Left ventricle myocardium superior (tissue), 1 donor: ENCODE measurements at regions not wholly inside any gene's neighbourhood (a gene's known extent, or its start where the extent isn't known, plus 50 kb on each side); places are given as distances from the start of the nearest gene placed in this dataset.
"Not testable (repeated sequence)": the region's sequence is repeated elsewhere in the genome, so short reads cannot be mapped to it uniquely, and the experiment has no call there.

ENCODE experiments used
- ATAC-seq: fragments of 200-7000 bp; cut with Tn5 transposase; one replicate; pipeline ENCODE4 v1.9.1; 2020; ENCODE audit warnings: mild to moderate bottlenecking, moderate library complexity
- DNase-seq: peaks from one replicate; pipeline ENCODE4 v3.0.0-alpha.2; 2020
- intact Hi-C: fragments of 100-400 bp; cut with micrococcal nuclease; formaldehyde crosslinking; loops from one replicate; pipeline ENCODE4 v1.11.0; 2022
- donor health status: DM: no; HTN: yes; CAD: no; lungs with severe emphysema.

DNA sequence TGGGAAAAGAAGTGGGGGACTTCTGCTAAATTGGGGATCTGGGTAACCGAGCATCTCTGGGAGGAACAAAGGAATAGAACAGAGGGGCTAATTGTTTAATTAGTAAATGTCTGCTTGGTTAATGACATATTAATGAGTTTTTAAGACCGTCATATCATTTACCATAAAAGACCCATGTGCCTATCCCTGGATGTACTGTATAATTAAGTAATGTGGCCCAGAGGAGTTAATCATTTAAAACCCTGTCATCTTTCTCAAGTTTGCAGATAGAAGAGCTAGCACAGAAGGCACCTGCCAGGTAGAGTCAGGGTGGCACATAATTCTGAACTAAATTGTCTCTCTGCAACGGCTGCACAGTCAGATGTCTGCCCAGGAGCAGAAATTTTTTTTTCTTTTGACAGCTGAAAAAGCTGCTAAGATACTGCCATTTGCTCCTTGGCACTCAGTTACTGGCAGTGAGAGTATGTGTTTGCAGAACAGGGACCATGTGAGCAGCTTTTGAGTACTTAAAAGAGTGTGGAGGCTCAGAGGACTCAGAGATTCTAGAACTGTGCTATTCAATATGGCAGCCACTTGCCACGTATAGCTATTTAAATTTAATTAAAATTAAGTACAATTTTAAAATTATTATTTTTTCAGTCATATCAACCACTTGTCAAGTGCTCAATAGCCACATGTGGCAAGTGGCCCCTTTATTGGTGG lies 202.7 kb upstream of the SLC35B3 start:
- DNase-seq (no peak), ATAC-seq (no peak)
- intact Hi-C loops, result no loop called here

DNA sequence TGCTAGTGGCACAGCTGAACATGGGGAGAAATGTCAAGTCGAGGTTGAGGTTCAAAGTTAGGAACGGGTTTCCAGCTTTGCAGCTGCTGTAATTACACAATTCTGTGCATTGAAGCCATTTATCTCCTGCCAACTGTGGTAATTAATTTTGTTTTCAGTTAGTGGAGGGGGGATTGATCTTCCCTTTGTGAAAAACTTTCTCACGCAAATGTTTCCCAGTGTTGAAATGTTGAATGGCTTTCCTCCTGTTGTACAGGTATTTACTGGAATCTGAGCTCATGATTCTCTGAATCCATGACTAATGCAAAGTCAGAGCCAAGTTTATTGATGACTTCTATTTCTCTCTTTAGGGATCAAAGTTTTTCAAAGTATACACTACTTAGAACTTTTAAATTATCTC lies 198.4 kb upstream of the SLC35B3 start:
- DNase-seq (no peak), ATAC-seq (no peak)
- intact Hi-C loops, result no loop called here

DNA sequence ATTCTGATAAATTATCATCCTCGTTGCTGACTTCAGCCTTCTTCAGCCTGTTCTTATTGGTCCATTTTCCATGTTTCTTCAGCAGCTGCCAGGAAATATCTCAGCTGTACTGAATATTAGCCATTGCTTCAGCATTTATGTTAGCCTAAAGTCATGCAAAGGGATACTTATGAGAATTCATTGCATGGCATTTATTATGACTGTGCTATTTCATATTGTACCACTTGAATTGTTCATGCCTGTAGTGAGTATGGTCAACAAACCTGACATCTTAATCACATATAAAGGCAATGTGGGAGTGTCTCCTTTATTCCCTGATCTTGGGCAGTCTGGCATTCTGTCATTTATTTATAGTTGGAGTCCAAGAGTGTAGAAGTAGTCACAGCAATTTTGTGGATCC lies 193.4 kb upstream of the SLC35B3 start:
- ATAC-seq (no peak), DNase-seq (no peak)
- intact Hi-C loops, result no loop called here

DNA sequence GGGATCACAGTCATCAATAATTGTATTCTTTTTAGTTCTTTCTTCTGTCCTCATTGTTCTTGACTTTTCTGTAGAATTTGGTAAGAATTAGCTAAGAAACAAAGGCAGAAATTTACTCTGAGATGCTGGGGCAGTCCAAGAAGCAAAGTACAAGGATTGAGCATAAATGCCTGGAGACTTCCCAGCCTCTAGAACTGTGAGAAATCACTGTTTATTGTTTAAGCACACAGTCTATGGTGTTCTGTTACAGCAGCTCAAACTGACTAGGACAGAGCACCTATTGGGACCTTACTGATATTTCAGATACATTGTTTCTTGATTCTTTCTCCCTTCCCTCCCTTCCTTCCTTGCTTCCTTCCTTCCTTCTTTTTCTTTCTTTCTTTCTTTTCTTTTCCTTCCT lies 192.7 kb upstream of the SLC35B3 start:
- intact Hi-C loops, result no loop called here
- ATAC-seq, result no peak
- DNase-seq, result no peak

DNA sequence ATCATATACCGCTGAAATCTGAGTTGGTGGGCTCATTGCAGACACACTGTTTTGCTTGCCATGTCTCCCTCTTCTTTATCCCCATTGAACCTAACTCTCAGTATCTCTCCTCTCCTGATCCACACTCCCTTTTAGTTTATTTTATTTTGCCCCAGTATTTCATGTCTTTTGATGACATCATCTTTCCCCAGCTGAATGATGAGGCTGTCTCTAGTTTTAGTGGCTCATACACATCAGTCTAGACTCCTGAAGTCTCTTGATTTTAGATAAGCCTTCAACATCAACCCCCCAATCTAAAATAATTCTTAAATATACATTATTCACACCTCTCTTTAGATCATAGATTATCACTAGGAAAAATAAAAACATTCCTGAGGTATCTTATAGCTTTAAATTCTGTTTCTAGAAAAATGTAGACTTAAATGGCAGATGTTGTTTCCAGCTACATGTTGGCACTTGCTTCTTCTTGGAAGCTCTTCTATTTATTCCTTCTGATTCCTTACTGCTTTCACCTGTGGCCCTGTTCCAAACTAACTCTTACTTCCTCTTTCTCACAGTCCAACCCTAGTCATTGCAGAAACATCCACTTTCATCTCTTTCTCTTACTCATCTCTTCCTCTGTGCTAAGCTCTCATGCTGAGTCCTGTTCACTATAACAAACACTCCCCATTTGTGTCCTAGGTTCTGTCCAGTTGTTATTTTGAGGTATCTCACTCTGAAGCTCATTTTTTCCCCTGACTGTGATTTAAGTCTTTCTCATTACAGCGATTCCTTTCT lies 191.9 kb upstream of the SLC35B3 start:
- intact Hi-C loops, result no loop called here
- no peak for DNase-seq
- no peak for ATAC-seq

DNA sequence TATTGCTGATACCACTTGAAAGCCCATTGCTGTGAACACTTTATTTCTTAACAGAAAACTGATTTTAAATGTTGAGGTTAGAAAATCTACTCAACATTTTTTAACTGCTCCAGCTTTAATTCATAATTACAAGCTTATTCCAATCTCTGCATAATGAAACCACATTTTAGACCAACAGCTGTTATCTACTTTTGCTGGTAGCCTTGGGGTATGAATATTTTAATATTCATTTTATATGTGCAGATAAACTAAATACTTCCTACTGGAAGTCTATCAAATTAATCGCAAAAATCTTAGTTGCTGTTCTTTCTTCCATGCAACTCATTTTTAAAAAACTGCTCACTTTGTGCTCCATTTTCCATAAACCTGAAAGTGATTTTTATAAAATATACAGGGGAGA lies 189.3 kb upstream of the SLC35B3 start:
- DNase-seq (no peak), ATAC-seq (no peak)
- intact Hi-C loops, result no loop called here

DNA sequence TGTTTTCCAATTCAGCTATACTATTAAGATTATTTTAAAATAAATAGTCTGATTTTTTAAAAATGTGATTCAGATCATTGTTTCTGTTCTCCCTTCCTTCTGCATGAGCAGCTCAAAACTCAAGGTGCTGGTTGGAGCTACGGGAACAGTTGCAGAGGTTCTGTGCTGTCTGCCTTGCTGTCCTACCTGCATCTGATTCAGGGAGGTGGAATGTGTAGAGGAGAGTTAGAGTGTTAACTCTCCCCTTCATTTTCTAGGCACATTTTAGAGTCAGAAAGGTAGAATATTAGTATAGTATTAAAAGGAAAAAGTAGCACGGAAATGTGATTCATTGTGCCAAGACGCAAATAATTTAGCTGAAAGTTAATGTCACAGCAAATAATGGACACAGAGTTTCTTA lies 188.1 kb upstream of the SLC35B3 start:
- ATAC-seq (no peak), DNase-seq (no peak)

DNA sequence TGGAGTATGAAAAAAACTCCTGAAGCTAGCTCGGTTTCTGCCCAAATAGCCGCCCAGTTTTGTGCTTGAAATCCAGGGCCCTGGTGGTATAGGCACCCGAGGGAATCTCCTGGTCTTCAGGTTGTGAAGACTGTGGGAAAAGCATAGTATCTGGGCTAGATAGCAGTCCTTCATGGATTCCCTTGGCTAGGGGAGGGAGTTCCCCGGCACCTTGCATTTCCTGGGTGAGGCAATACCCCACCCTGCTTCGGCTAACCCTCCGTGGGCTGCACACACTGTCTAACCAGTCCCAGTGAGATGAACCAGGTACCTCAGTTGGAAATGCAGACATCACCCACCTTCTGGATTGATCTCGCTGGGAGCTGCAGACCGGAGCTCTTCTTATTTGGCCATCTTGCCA lies 184.5 kb upstream of the SLC35B3 start:
- ATAC-seq (no peak), DNase-seq (no peak)
- intact Hi-C loops, result no loop called here

More for the DNA sequence above, 188.1 kb upstream of the SLC35B3 start:
- intact Hi-C loops, result no loop called here

DNA sequence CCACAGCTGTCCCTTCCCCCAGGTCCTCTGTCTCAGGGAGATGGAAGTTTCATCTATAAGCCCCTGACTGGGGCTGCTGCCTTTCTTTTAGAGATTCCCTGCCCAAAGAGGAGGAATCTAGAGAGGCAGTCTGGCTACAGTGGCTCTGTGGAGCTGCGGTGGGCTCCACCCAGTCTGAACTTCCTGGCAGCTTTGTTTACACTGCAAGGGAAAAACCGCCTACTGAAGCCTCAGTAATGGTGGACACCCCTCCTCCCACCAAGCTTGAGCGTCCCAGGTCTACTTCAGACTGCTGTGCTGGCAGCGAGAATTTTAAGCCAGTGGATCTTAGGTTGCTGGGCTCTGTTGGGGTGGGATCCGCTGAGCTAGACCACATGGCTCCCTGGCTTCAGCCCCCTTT lies 184.1 kb upstream of the SLC35B3 start:
- DNase-seq, intact Hi-C loops, ATAC-seq: not testable (repeated sequence)

DNA sequence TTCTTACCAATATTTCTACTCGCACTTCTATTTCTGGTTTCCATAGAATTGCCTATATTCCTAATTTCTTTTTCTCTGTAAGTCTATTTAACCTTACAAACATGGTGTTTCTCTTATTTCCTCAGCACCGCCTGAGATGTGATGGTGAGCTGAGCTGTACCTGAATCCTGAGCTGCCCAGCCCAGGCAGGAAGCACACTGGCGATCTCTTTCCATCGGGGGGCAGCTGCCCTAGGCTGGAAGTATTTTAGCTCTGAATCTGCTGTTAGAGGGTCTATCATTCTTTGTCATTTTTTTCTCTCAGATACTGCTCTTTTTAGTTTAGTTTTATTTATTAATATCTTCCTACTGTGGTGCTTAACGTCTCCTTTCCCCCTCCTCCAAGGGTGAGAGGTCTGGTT lies 173.4 kb upstream of the SLC35B3 start:
- DNase-seq, result no peak
- no peak for ATAC-seq
- intact Hi-C loops, result no loop called here

DNA sequence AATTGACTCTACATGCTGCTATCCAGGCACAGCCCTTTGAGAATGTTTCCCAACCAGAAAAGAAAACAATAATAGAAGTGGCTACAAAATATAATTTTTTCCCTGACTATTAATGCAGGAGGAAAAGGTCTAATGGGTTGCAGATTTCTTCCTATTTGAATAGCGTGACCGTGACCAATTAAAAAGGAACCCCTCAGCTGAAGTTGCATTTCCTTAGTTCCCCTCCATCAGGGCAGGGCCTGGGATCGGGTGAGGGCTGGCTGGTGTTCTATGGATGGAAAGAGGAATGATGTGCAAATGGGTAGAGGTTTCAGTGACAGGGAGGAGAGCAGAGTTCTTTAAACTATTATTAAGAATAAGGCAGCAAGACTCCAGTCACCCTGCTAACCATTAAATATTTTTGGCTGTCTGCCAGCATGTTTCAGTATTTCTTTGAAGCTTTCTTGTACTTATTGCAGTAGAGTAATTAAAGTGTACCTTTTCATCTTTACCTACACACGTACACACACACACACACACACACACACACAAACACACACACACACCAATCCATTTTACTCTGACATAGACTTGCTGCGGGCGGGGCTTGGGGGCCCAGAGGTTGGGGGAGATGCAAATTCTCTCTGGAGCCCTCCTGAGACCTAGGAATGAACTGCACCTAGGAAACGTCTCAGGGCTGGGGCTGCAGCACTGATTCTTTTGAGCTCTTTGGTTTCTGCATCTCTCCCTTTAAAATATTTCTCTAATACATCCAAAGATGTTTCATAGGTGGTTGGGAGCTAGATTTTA lies 154.8 kb upstream of the SLC35B3 start:
- intact Hi-C loops, result no loop called here
- DNase-seq (no peak), ATAC-seq (no peak)

DNA sequence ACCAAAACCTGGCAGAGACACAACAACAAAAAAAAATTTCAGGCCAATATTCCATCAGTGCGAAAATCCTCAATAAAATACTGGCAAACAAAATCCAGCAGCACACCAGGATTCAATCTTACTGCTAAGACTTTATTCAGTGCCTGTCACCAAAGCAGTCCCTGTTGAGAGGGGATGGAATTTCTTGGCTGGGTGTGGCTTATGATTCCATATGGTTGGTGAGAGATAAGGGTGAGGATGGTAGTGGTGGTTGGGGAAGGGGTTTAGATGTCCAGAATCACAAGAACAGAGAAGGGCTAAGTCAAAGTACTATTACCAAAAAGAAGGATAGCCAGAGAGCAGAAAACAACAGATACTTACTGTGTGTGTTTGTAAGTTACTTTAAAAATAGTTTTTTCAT lies 152.8 kb upstream of the SLC35B3 start:
- no peak for ATAC-seq
- DNase-seq, result no peak
- intact Hi-C loops, result no loop called here

DNA sequence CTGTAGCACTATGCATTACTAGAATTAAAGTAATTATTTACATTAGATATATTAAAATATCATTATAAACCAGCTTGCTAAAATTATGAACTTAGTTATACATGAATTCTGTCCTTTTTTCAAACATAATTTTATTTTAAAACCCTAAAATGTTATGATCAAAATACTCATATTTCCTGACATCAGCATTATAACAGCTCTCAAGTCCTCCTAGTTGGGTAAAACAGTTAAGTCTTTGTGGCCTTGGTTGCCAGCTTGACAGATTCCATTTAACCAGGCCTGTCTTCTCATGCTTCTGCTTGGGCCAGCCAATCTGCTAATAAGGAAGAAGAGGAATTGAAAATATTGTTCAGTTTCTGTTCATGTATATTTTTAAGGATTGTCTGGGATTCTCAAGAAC lies 147.9 kb upstream of the SLC35B3 start:
- intact Hi-C loops, result no loop called here
- ATAC-seq (no peak), DNase-seq (no peak)

DNA sequence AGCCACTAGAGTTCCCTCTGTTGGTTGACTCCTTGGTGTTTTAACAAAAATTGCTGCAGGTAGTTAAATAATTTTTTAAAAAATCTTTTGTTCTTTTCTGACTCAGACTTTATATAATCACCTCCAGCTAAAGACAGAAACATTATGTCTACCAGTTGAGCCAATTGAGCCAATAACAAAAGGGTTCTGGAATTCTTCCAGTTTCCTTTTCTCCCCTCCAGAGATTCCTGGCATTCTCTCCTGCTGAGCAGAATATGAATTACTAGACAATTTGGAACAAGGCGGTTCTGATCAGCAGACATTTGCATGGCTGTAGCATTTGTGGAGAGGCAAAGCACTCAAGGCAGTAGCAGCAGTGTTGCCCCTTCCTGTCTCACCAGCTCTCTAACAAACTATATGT lies 144.0 kb upstream of the SLC35B3 start:
- no peak for ATAC-seq
- no peak for DNase-seq
- intact Hi-C loops, result no loop called here

DNA sequence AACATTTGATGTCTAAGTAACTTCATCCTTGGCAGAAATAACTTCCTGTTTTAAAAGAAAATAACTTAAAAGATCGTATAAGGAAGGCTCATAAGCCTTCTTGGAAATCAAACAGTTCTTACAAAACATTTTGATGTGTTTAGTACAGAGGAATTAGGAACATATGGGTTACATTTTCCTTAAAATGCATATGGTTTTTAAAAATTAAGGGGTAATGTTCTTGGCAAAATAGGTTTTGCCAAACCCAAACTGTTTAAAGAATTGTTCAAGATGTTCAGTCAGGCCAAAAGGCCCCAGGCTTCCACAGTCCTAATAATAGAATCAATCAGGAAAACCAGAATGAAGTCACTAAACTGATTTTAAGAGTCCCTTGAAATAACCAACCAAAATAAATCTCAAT lies 142.7 kb upstream of the SLC35B3 start:
- DNase-seq (no peak), ATAC-seq (no peak)
- intact Hi-C loops, result no loop called here

DNA sequence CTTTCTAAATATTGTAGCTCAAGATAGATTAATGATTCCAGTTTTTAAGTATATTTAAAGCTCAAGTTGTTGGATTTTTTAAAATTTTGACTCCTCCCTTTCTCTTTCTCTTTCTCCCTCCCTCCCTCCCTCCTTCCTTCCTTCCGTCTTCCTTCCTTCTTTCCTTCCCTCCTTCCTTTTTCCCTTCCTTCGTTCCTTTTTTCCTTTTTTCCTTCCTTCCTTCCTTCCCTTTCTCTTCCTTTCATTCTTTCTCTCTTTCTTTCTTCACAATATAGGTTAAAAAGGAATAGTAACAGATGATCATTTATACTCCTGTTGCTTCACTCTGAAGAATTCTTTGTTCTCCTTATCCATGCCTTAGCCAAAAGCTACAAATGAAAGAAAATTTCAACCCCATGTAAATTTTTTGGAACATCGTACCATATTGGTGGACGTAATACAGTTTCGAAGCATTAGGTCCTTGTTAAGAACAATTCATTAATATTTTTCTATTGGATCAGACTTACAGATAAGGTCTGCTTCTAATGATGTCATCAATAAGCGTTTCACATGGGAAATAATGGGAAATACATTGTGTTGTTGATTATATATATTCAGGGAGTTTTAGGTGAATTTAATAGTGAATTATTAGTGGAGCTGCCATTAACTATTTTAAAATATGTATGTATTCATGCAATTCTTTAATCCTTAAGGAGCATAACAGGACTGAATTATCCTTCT lies 139.6 kb upstream of the SLC35B3 start:
- DNase-seq (no peak), ATAC-seq (no peak)
- intact Hi-C loops, result no loop called here

DNA sequence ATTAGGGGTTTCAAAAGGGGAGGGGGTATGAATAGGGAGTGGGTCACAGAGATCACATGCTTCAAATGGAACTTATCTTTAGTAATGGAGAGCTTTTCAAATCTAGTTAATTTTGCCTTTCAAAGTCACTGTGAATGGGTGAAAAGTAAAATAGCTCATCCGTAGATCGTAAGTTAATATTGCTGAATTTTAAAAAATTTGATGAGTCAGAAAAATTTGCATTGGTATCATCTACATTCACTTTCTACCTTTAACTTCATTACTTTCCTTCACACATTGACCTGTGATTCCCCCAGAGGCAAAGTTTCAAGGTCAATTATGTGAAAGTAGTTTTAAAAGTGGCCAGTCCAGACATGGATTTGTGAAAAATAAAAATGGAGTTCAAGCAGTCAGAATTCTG lies 139.0 kb upstream of the SLC35B3 start:
- ATAC-seq (no peak), DNase-seq (no peak)
- intact Hi-C loops, result no loop called here

DNA sequence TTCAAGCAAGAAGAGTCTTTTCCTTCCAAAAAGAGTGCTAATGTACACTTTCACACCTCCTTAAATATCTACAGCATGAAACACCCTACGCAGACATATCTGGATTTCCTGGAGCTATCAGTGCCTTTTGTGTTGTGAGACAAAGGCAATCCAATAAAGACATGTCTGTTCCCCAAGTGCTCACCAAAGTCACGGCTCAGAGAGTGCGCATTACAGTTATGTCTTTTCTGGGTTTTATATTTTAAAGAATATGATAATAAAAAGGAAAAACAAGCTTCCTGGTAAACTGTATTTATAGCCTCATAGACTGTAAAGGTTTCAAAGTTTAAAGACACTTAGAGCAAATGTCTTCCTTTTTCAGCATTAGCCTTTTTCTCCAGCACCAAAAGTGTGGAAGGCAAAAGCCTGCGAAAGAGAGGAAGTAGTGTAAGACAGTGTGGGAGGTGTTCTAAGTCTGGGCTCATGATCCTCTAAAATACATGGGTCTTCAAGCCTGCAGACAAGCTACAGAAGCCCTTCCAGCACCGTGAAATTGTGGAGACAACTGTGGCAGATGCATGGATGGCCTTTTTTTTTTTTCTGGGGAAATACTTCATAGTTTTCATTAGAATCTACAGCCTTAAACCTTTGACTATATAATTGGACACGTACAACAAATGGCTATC lies 135.0 kb upstream of the SLC35B3 start:
- DNase-seq, result no peak
- intact Hi-C loops, result no loop called here
- ATAC-seq, result no peak

DNA sequence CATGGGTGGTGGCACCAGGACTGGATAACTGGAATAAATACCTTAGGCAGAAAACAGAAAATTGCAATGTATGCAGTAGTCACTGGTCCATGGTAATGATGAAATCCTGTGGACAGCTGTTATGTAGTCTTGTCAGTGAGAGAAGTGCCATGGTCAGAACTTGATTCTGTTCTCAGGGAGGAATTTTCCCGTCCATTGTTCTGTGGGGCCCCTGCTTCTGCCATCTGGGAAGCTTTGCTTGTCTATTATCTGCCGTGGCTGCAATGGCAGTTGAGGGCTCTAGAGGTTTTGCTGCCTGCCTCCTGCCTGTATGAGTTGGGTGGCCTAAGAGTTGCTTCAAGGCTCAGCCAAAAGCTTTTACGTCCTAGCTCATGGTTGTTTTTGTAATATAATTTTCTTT lies 126.8 kb upstream of the SLC35B3 start:
- DNase-seq (no peak), ATAC-seq (no peak)
- intact Hi-C loops, result no loop called here
